ENCODE measurements at regions not wholly inside any gene's neighbourhood (a gene's known extent, or its start where the extent isn't known, plus 50 kb on each side); places are given as distances from the start of the nearest gene placed in this dataset.
"Not testable (repeated sequence)": the region's sequence is repeated elsewhere in the genome, so short reads cannot be mapped to it uniquely, and the experiment has no call there.

DNA sequence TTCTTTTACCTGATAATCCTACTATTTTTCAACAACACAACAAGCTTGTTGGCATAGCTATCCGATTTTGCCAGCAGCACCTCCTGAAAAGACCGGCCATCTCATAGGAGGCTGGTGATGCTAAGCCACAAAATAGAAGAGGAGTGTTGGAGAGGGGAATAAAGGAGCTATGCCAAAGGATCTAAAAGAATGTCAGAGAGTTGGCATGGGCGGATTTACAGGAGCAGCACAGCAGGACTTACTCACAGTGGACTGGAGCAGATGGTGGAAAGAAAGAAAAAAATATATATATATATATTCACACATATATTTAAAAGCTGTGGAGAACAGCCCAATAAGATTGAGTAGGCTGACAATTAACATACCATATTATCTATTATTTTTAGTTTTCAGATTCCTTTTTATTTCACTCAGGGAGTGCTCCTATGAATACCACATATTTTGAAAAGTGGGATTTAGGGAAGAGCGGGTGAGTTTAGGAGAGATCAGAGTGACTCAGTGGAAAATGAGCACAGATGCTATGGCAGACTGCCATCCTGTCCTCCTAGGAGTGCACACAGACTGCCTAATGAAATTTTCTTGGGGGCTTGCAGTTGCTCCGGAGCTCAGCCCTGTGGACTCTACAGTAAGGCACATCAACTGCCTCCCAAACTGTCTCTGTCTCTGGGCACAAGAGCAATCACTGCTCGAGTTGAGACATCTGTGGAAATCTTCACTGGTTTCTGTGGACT is 394.4 kb upstream of the CHRM3 start:
- no peak for FAIRE-seq

DNA sequence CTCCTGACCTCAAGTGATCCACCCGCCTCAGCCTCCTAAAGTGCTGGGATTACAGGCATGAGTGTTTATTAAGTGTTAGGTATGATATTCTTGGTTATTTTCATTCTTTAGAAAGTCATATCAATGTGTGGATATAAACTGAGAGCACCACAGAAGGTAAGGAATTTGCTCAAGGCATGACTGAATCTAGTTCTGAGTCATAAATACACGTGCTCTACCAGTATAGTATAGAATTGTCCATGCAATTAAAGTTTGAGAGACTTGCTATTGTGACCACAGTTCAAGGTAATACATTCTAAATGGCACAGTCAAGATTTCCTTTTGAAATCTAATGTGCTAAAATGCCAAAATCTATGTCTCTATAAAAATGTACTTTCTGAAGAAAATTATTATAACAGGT is 401.1 kb upstream of the CHRM3 start:
- FAIRE-seq = no peak

DNA sequence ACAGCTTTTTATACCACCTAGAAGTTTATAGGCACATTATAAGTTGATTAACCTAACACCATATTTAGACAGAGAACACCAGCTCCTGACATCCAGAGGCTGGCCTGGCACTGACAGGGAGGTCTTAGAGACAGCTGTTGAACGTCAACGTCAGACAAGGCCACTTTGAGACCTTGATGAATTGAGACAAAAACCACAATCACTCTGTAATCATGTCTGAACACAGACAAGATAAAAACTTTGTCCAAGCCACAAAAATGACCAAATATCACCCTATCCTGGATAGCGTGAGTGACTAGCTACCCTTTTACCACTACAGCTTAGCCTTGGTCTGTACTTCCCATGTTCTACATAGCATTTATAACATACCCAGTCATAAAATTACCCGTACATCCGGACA is 403.6 kb upstream of the CHRM3 start:
- no peak for FAIRE-seq

DNA sequence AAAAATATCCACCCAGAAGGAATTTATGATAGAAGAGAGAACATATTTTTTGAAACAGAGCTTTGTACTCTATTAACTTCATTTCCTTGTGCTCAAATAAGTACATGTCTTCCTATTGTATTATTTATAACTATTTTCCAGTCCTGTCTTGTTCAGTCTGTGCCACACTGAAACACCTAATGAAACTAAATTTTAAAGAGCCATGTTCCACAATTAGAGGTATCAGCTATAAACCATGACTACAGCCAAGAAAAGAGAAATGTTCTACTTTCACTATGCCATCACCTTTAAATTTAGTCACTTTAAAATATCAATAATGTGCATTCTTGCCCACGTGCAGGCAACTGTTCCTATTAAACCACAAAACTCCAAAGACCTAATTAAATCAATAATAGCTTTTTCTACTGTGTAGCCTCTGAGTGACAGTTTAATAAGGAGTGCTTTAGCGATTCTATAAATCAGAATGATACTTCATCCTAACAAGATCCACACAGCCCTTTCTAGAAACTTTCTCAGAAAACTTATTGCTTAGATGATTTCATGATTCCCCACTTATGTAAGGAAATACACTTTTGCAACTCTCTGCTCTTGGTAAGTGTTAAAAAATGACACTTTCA is 404.9 kb upstream of the CHRM3 start:
- no peak for FAIRE-seq

DNA sequence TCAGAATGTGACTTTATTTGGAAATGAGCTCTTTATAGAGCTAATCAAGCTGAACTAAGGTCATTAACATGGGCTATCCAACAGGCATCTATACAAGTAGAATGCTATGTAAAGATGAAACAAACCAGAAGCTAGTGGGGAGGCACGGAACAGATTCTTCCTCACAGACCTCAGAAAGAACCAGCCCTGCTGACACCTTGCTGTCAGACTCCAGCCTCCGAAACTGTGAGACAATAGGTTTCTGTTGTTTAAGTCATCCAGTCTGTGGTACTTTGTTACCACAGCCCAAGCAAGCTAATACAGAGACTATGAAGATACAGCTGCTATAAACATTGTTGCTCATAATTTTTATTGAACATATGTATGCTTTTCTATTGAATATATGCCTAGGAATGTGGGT is 406.3 kb upstream of the CHRM3 start:
- FAIRE-seq = no peak

DNA sequence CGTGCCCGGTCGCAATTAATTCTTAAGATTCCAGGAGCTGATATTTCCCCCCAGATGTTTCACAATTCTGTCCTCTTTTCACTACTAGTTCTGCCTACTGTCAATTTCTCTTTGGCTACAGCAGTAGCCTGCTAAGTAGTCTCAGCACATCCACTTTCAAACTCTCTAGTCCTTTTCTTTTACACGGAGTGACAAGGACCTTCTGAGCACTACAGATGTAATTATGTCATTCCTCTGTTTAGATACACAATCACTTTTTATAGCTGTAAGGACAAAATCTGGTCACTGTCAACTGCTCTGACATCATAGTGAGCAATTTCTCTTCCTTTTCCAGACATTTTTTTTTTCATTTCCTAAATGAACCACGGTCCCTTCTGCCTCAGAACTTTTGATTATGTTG is 421.7 kb upstream of the CHRM3 start:
- FAIRE-seq = no peak

DNA sequence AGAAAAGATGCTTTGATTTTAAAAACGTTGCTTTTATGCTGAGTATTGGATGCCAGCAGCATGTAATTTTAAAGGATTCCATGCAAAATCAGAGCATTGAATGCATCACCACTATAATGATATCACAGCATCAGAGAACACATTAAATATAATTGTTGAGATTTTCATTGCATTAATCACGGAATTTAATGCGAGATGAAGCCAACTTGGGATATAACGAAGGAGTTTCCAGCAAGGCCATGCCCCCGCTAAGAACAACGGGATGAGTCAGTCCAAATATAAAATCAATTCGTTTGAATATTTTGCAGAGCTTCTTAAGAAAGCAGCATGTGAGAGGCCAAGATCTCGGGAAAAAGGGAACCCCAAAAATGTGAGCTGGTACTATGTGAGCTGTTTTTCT is 423.4 kb upstream of the CHRM3 start:
- FAIRE-seq = no peak

DNA sequence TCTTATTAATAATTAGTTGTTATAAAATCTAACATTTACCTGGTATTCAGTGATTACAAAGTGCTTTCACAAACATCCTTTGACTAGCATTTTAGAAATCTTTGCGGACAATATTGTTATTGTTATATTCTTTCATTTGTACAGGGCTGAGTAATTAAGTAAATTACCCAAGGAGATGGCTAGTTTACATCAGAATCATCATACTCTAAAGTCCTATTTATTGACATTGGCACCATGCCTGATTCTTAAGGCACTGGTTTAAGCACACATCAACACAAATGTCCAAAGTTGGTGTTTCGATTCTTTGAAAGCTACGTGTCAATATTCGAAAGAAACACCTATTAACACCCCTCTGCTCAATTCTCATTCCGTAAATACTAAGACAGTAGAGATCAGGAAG is 424.6 kb upstream of the CHRM3 start:
- FAIRE-seq = no peak

DNA sequence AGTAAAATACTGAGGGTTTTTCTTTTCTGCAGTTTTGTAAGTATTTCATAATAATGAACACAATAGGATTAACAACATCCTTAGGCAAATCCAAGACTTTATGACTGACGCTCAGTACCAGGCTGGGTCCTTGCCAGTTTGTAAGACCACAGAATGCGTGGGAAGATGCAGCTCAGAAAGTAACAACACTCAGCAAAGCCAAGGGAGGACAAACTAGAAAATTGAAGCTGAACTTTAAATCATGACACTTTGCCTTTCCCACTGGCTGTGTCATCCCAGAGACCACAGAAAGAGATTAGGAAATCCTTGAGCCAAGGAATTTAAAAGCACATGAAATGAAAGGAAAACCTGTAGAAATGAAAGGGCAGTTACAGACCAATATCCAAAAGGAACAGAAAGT is 426.3 kb upstream of the CHRM3 start:
- no peak for FAIRE-seq

DNA sequence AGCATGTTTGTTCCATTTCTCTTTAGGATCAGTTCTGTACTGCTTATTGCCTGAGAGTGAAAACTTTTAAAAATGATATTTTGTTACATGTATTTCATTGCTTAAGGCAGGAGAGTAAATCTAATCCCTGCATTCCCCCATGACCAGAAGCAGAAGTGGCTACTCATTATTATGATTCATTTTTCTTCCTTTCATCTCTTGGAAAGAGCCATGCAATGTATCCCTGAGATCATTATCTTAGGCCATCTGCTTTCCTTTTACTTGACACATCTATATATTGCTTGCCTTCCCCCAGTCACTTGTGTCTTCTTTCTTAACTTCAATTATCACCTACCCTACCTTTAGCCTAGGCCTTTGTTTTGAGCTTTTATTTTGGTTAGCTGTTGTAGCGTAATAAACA is 430.4 kb upstream of the CHRM3 start:
- no peak for FAIRE-seq

DNA sequence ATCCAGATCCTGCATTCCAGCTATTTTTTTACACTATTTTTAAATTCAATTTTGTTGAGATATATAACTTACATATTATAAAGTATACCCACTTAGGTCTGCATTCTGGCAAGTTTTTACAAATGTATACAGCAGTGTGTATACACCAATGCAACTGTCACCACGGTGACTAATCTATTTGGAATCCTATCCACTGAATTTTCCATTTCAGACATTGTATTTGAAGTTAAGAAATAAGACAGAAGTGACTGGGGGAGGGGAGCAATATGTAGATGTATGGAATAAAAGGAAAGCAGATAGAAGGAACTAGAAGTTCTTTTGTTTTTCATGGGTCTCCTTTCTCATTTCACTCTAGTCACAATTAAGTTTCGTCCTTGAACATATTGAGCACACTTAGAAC is 431.5 kb upstream of the CHRM3 start:
- no peak for FAIRE-seq

DNA sequence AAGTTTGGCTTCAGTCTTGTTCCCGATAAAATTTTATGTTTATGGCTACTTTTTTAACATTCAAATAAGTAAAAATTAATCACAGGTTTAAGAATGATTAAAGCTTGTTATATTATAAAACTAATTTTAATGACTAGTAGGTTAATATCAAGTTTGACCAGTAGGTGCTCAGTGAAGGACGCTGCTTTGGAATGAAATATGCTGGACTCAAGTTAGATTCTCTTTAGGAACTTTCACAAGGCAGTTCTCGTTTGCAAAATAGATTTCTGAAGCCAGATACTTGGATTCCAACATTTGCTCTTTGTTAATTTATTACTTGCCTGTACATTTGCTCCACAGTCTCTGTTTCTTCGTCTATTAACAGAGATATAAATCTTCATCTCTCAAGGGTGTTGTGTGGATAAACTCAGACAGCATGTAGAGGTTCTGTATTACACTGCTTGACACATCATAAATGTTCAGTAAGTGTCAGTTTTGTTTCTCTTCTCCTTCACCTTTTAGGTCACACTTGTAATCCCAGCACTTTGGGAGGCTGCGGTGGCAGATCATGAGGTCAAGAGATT is 432.8 kb upstream of the CHRM3 start:
- peak; percentile 7 for FAIRE-seq

DNA sequence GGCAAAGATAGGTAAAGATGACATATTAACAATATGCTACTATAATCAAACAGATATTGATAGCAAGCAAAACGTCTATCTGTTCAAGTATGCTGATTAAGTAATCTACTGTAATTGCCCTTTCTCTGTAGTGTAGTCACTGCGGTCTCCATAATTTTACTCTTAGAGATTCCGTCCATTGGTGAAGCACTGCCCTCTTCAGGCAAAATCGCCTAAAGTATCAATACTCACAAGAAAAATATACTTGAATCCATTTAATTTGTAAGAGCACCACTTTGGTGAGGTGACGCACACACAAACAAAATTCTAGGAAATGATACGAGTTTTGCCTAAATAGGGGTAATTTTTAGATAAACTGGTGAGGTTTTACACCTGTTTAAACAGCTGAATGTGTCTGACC is 434.6 kb upstream of the CHRM3 start:
- FAIRE-seq = peak; percentile 92

DNA sequence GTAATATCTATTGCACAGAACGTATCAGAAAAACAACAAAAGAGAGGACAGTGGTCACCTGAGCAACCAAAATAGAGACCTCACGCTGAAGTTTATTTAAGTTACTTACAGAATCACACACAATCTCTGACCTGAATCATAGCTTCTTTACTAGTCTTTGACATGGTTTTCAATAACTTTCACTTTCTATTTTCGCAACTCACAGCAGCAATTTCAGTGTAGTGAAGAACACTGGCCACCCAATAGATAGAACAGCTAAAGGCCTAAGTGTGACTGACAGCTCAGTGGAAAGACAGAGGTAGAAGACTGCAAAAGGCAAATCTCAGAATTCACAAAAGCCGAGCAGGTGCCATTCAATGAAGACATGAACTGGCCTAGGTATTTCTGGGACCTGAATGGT is 435.6 kb upstream of the CHRM3 start:
- no peak for FAIRE-seq

DNA sequence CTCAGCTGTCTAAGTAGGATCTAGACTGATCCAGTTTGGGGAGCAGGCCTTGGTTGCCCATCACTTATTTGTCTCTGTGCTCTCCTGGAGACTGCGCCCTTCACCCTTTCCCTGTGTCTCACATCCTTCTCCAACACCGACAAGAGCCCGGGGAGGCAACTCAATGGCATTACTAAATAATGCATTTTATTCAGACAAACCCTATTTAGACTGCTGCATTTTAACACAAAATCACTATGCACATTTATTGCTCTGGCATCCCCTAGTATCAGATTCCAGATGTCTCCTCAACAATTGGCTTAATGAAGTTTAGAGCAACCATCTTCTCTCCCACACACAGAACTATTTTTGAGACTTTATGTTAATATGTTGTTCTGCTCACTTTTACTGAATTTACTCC is 436.4 kb upstream of the CHRM3 start:
- no peak for FAIRE-seq

DNA sequence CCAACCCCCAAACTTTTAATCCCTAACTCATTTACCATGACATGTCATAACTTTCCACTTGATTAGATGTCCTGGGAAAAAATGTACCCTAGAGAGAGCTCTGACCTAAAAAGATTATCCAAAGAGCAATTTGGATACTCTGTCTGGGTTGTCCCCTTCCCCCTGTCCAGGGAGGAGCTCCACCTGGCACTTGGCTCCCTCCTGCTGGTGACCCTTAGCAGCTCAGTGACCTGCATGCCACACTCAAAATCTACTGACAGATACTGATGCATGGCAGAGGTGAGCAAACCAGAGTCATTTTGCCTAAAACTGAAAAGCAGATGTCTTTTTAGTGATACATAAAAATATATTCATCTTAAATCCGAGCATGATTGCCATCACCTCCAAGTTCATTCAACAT is 442.3 kb upstream of the CHRM3 start:
- FAIRE-seq = no peak

DNA sequence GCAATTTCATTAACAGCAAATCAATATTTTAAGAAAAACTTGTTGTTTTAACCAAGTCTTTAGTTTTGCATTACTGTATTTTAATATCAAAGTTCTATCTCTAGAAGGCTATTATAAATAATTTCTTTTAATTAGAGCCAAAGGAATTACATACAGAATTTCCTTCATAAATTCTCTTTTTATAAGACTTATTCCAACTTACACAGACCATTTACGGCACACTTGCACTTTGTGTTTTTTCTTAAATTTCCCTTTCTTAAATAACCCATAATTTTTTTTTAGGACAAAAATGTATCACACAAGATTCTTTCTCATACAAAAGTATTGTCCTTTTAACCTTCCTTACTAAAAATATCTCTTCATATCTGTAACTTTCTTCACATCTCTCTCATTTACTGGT is 458.5 kb upstream of the CHRM3 start:
- FAIRE-seq = peak; percentile 93

DNA sequence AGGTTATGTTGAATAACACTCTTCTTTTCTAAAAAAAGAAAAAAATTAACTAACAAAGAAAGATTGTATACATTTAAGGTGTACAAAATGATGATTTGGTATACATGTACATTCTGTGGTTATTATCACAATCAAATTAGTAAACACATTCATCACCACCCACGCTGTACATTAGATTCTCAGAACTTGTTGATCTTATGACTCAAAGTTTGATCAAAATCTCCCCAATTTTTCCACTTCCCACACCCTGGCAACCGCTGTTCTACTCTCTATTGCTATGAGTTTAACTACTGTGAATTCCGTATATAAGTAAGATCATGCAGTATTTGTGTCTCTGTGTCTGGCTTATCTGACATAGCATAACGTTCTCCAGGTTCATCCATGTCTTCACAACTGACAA is 469.5 kb upstream of the CHRM3 start:
- FAIRE-seq = no peak

DNA sequence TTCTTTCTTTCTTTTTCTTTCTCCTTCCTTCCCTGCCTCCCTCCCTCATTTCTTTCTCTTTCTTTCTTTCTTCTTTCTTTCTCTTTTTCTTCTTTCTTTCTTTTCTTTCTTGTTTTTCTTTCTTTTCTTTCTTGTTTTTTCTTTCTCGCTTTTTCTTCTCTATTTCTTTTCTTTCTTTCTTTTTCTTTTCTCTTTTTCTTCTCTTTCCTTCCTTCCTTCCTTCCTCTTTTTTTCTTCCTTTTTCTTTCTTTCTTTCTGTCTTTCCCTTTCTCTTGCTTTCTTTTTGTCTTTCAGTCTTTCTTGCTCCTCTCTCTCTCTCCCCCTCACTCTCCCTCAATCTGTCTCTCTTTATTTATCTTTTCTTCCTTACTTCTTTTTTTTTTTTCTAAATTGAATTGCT is 472.0 kb upstream of the CHRM3 start:
- no peak for FAIRE-seq

DNA sequence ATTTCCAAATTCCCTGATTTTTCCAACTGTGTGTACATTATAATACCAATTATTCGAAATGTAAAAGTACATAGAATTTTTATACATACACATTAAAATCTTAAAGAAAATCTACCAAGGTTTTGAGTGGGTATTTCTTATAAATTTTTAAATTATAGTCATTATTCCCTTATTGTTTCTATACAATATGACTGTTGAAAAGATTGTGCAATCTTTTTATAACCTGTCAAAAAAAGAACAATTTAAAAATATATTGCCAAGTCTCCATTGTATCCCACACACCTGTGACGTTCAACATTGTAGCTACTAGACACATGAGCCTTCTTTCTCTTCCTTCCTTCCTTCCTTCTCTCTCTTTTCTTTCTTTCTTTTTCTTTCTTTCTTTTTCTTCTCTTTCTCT is 473.2 kb upstream of the CHRM3 start:
- FAIRE-seq = peak; percentile 82

DNA sequence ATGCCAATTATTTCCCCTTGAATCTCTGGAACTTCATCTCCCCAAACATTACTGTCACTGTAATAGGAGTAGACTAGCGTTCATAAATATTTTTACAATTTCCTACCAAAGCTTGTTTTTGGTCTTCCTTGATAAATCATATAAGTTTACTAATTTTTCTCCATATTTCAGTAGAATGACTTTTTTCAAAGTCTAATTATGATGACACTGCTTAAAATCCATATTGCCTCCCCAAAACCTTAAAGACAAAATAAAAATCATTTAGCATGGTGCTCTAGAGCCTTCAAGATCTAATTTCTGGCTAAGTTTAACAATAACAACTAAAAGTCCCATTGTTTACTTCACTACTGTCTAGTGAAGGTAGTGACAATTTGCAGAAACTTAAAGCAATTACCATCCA is 474.2 kb upstream of the CHRM3 start:
- FAIRE-seq = no peak

DNA sequence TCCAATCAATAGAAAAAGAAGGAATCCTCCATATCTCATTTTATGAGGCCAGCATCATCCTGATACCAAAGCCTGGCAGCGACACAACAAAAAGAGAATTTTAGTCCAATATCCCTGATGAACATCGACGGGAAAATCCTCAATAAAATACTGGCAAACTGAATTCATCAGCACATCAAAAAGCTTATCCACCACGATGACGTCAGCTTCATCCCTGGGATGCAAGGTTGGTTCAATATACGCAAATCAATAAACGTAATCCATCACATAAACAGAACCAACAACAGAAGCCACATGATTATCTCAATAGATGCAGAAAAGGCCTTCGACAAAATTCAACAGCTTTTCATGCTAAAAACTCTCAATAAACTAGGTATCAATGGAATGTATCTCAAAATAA is 483.6 kb upstream of the CHRM3 start:
- not testable (repeated sequence) for FAIRE-seq

DNA sequence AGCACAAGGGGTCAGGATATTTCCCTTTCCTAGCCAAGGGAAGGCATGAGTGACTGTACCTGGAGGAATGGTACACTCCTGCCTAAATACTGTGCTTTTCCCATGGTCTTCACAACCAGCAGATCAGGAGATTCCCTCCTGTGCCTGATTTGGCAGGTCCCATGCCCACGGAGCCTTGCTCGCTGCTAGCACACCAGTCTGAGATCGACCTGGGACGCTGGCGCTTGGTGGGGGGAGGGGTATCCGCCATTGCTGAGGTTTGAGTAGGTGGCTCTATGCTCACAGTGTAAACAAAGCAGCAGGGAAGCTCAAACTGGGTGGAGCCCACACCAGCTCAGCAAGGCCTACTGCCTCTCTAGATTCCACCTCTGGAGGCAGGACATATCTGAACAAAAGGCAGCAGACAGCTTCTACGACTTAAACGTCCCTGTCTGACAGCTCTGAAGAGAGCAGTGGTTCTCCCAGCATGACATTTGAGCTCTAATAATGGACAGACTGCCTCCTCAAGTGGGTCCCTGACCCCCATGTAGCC is 486.0 kb upstream of the CHRM3 start:
- no peak for FAIRE-seq

DNA sequence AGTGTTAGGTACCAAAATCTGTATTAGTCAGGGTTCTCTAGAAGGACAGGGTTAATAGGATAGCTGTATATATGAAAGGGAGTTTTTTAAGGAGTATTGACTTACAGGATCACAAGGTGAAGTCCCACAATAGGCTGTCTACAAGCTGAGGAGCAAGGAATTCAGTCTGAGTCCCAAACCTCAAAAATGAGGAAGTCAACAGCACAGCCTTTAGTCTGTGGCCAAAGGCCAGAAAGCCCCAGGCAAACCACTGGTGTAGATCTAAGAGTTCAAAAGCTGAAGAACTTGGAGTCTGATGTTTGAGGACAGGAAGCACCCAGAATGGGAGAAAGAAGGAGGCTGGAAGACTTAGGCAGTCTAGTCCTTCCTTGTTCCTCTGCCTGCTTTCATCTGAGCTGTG is 487.5 kb upstream of the CHRM3 start:
- no peak for FAIRE-seq

DNA sequence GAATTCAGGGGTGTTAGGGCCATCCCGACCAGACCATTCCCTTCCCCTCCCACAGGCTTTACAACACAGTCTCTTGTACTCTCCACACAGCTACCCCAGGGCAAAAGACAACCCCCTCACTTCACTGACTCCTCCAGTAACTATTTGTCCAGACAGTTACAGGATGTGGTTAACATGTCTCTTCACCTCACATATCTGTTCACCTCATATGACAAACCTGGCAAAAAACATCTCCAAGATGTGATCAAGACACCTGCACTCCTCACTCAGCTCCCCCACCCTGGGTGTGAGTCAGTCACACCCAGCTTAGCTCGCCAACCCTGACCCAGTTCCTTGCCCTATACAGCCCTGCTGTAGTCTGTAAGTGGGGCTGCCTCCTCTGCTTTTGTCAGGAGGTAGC is 490.5 kb upstream of the CHRM3 start:
- no peak for FAIRE-seq
